CD4-positive, alpha-beta memory T cell (primary cell): ENCODE measurements at regions not wholly inside any gene's neighbourhood (a gene's known extent, or its start where the extent isn't known, plus 50 kb on each side); places are given as distances from the start of the nearest gene placed in this dataset.

Source experiments
- CTCF ChIA-PET: fragments of 350-600 bp; sonication (Branson Sonifier 250); formaldehyde crosslinking; loops from one replicate; lab custom pipeline; 2021; ENCODE audit warnings: inconsistent platforms; ENCODE audit not compliant: partially characterized antibody; lab: Charles Lee
- POLR2A ChIA-PET: fragments of 350-600 bp; sonication (Branson Sonifier 250); formaldehyde crosslinking; loops from one replicate; lab custom pipeline; 2021; ENCODE audit not compliant: partially characterized antibody; lab: Charles Lee
- DNase-seq, 5 donors: peaks; one replicate each; pipeline versions ENCODE4 v3.0.0 to v3.0.0-alpha.2; 2020 to 2022; ENCODE audit warnings: mixed read lengths in 1 of 5
- H3K27ac ChIP-seq: one replicate; pipeline ENCODE4 v1.7.0; 2013; ENCODE audit warnings: low read depth, low read length
- H3K27me3 ChIP-seq: 2 replicates; pipeline ENCODE4 v1.7.0; 2013; ENCODE audit warnings: mild to moderate bottlenecking, low read length, moderate library complexity; ENCODE audit not compliant: insufficient read depth
- H3K36me3 ChIP-seq: 2 replicates; pipeline ENCODE4 v1.7.0; 2013; ENCODE audit warnings: mild to moderate bottlenecking, low read length, moderate library complexity; ENCODE audit not compliant: insufficient read depth
- H3K4me1 ChIP-seq: 2 replicates; pipeline ENCODE4 v1.7.0; 2013; ENCODE audit warnings: mild to moderate bottlenecking, low read length, moderate library complexity; ENCODE audit not compliant: insufficient read depth
- H3K4me3 ChIP-seq, 2 donors: one replicate each; pipeline ENCODE4 v1.7.0; 2013; ENCODE audit warnings: low read length in 2 of 2, mild to moderate bottlenecking in 1 of 2
- H3K9me3 ChIP-seq, 2 donors: one replicate each; pipeline ENCODE4 v1.7.0; 2013; ENCODE audit warnings: low read length in 2 of 2, control low read depth in 1 of 2; ENCODE audit not compliant: control insufficient read depth in 1 of 2
- H3K27ac Mint-ChIP-seq, 7 donors: one replicate each; pipeline ENCODE4 v1.8.0; 2020 to 2021; ENCODE audit warnings: mixed read lengths in 7 of 7, mild to moderate bottlenecking in 6 of 7, inconsistent platforms in 3 of 7, moderate library complexity in 3 of 7
- H3K27me3 Mint-ChIP-seq, 2 donors: one replicate each; pipeline ENCODE4 v1.8.0; 2020 to 2021; ENCODE audit warnings: mixed read lengths in 2 of 2
- H3K36me3 Mint-ChIP-seq, 2 donors: one replicate each; pipeline ENCODE4 v1.8.0; 2020 to 2021; ENCODE audit warnings: mixed read lengths in 2 of 2, inconsistent platforms in 1 of 2, mild to moderate bottlenecking in 1 of 2
- H3K4me1 Mint-ChIP-seq, 4 donors: one replicate each; pipeline ENCODE4 v1.8.0; 2020 to 2021; ENCODE audit warnings: mixed read lengths in 4 of 4, mild to moderate bottlenecking in 1 of 4
- H3K4me3 Mint-ChIP-seq, 8 donors: one replicate each; pipeline ENCODE4 v1.8.0; 2020 to 2021; ENCODE audit warnings: mixed read lengths in 8 of 8, mild to moderate bottlenecking in 7 of 8, moderate library complexity in 6 of 8, inconsistent platforms in 3 of 8
- H3K9me3 Mint-ChIP-seq, 8 donors: one replicate each; pipeline ENCODE4 v1.8.0; 2020 to 2021; ENCODE audit warnings: mixed read lengths in 8 of 8, mild to moderate bottlenecking in 5 of 8, inconsistent platforms in 3 of 8, moderate library complexity in 1 of 8
- intact Hi-C: fragments of 100-400 bp; cut with micrococcal nuclease; formaldehyde crosslinking; loops from one replicate; pipeline ENCODE4 v1.15.1; 2023

GRCh38 chr19:46911456-46911855 lies 50.7 kb downstream of the ARHGAP35 start:
- CTCF ChIA-PET: no interaction called here
- no peaks in the 10 kb centered on the region for H3K27me3 ChIP-seq
- Mint-ChIP-seq H3K4me3 (no peak overlapping the region), H3K9me3 (no peaks in the 10 kb centered on the region), H3K36me3 (peaks cover 0 to 2% of the 10 kb centered on the region in 2 donors), H3K27ac (no peak overlapping the region), H3K27me3 (no peaks in the 10 kb centered on the region), H3K4me1 (peaks cover 41 to 68% (median 56%) of the 10 kb centered on the region in 4 donors)
- no peaks in the 10 kb centered on the region for H3K9me3 ChIP-seq
- POLR2A ChIA-PET: no interaction called here
- no peak overlapping the region for H3K27ac ChIP-seq
- H3K36me3 ChIP-seq: no peaks in the 10 kb centered on the region
- no peak for DNase-seq
- no peak overlapping the region for H3K4me3 ChIP-seq
- intact Hi-C loops: no loop called here
- H3K4me1 ChIP-seq: peaks cover 54% of the 10 kb centered on the region

- no peak overlapping the region for H3K4me3 ChIP-seq
- H3K9me3 ChIP-seq: no peaks in the 10 kb centered on the region
- ChIA-PET CTCF (interaction anchor here (0.9 to 1.7 kb wide), 6 partner anchors 11 to 100 kb away, joined by 3 to 5 read pairs (median 4); no protein-coding TSS in a partner anchor), POLR2A (interaction anchor here (0.9 to 1.4 kb wide), 3 partner anchors 42 to 50 kb away, joined by 3 to 4 read pairs (median 3); no protein-coding TSS in a partner anchor)
- Mint-ChIP-seq H3K9me3 (no peaks in the 10 kb centered on the region), H3K27ac (peak overlapping the region in 5 of 7 donors; percentile 4 to 69 (median 65)), H3K4me3 (peak overlapping the region in 6 of 8 donors; percentile 14 to 63 (median 38)), H3K36me3 (peaks cover 2 to 6% of the 10 kb centered on the region in 2 donors), H3K4me1 (peaks cover 47 to 79% (median 64%) of the 10 kb centered on the region in 4 donors), H3K27me3 (no peaks in the 10 kb centered on the region)
- no peaks in the 10 kb centered on the region for H3K36me3 ChIP-seq
- H3K27ac ChIP-seq: no peak overlapping the region
- no peaks in the 10 kb centered on the region for H3K27me3 ChIP-seq
- no peak for DNase-seq
- intact Hi-C loops: no loop called here
- H3K4me1 ChIP-seq: peaks cover 56% of the 10 kb centered on the region
Observed at GRCh38 chr19:46913198-46913851, 52.5 kb downstream of the ARHGAP35 start.

- Histone ChIP-seq H3K27ac (no peak overlapping the region), H3K27me3 (no peaks in the 10 kb centered on the region), H3K4me3 (no peak overlapping the region), H3K36me3 (peaks cover 6% of the 10 kb centered on the region), H3K4me1 (peaks cover 50% of the 10 kb centered on the region), H3K9me3 (no peaks in the 10 kb centered on the region)
- Mint-ChIP-seq H3K9me3 (no peaks in the 10 kb centered on the region), H3K27me3 (no peaks in the 10 kb centered on the region), H3K27ac (peak overlapping the region in 6 of 7 donors; percentile 1 to 69 (median 30)), H3K4me1 (peaks cover 49 to 79% (median 63%) of the 10 kb centered on the region in 4 donors), H3K36me3 (peaks cover 8 to 10% of the 10 kb centered on the region in 2 donors), H3K4me3 (peak overlapping the region in 6 of 8 donors; percentile 32 to 63 (median 46))
- ChIA-PET CTCF (interaction anchor here (0.9 to 1.7 kb wide), 6 partner anchors 11 to 99 kb away, joined by 3 to 5 read pairs (median 4); no protein-coding TSS in a partner anchor), POLR2A (interaction anchor here (0.9 to 1.0 kb wide), 2 partner anchors 41 to 51 kb away, joined by 3 to 4 read pairs; no protein-coding TSS in a partner anchor)
- peak in 3 of 5 donors; percentile 15 to 37 (median 24) for DNase-seq
- intact Hi-C loops: no loop called here
Observed at GRCh38 chr19:46913852-46914430, 53.1 kb downstream of the ARHGAP35 start.

- H3K27ac ChIP-seq: no peak overlapping the region
Observed at GRCh38 chr19:46915386-46915785, 54.6 kb downstream of the ARHGAP35 start.

GRCh38 chr19:46917002-46917401 lies 56.2 kb downstream of the ARHGAP35 start:
- intact Hi-C loops: no loop called here
- Mint-ChIP-seq H3K36me3 (peaks cover 39% of the 10 kb centered on the region in 2 donors), H3K9me3 (no peaks in the 10 kb centered on the region), H3K27ac (peak overlapping the region in 2 of 7 donors; percentile 53 to 69), H3K4me3 (no peak overlapping the region), H3K27me3 (no peaks in the 10 kb centered on the region), H3K4me1 (peaks cover 36 to 75% (median 51%) of the 10 kb centered on the region in 4 donors)
- Histone ChIP-seq H3K4me1 (peaks cover 34% of the 10 kb centered on the region), H3K36me3 (peaks cover 31% of the 10 kb centered on the region), H3K4me3 (no peak overlapping the region), H3K9me3 (no peaks in the 10 kb centered on the region), H3K27ac (no peak overlapping the region), H3K27me3 (no peaks in the 10 kb centered on the region)
- ChIA-PET CTCF (no interaction called here), POLR2A (interaction anchor here (0.6 kb wide), 1 partner anchor 10 kb away, joined by 3 read pairs; no protein-coding TSS in a partner anchor)
- no peak for DNase-seq

More at GRCh38 chr19:46915386-46915785, 54.6 kb downstream of the ARHGAP35 start:
- ChIA-PET POLR2A (no interaction called here), CTCF (interaction anchor here (0.6 kb wide), 1 partner anchor 124 kb away, joined by 3 read pairs; no protein-coding TSS in a partner anchor)
- Histone ChIP-seq H3K4me1 (peaks cover 40% of the 10 kb centered on the region), H3K4me3 (no peak overlapping the region), H3K9me3 (no peaks in the 10 kb centered on the region), H3K27me3 (no peaks in the 10 kb centered on the region), H3K36me3 (peaks cover 16% of the 10 kb centered on the region)
- DNase-seq: no peak
- Mint-ChIP-seq H3K27ac (no peak overlapping the region), H3K4me1 (peaks cover 40 to 80% (median 56%) of the 10 kb centered on the region in 4 donors), H3K36me3 (peaks cover 23 to 24% of the 10 kb centered on the region in 2 donors), H3K9me3 (no peaks in the 10 kb centered on the region), H3K27me3 (no peaks in the 10 kb centered on the region), H3K4me3 (no peak overlapping the region)
- intact Hi-C loops: no loop called here

- ChIA-PET POLR2A (interaction anchor here (1.1 kb wide), 1 partner anchor 11 kb away, joined by 3 read pairs; no protein-coding TSS in a partner anchor), CTCF (interaction anchor here (0.8 to 1.5 kb wide), 7 partner anchors 9 to 94 kb away, joined by 3 to 8 read pairs (median 5); no protein-coding TSS in a partner anchor)
- no peak for DNase-seq
- no peaks in the 10 kb centered on the region for H3K9me3 ChIP-seq
- H3K27me3 ChIP-seq: no peaks in the 10 kb centered on the region
- H3K4me1 ChIP-seq: peaks cover 23% of the 10 kb centered on the region
- no peaks in the 10 kb centered on the region for H3K9me3 Mint-ChIP-seq
- H3K27ac ChIP-seq: no peak overlapping the region
- H3K27me3 Mint-ChIP-seq: no peaks in the 10 kb centered on the region
- no peak overlapping the region for H3K4me3 ChIP-seq
- intact Hi-C loops: no loop called here
- H3K27ac Mint-ChIP-seq: no peak overlapping the region
- H3K4me1 Mint-ChIP-seq: peaks cover 30 to 72% (median 47%) of the 10 kb centered on the region in 4 donors
- peaks cover 47 to 49% of the 10 kb centered on the region in 2 donors for H3K36me3 Mint-ChIP-seq
- no peak overlapping the region for H3K4me3 Mint-ChIP-seq
- H3K36me3 ChIP-seq: peaks cover 38% of the 10 kb centered on the region
Observed at GRCh38 chr19:46919324-46919723, 58.5 kb downstream of the ARHGAP35 start.

- peaks cover 23% of the 10 kb centered on the region for H3K4me1 ChIP-seq
- intact Hi-C loops: loop anchor here (5.0 kb wide), 1 partner anchor 37 kb away; no protein-coding TSS in a partner anchor
- no peak overlapping the region for H3K27ac Mint-ChIP-seq
- DNase-seq: no peak
- CTCF ChIA-PET: interaction anchor here (1.4 to 2.0 kb wide), 3 partner anchors 8 to 93 kb away, joined by 5 to 6 read pairs (median 5); no protein-coding TSS in a partner anchor
- POLR2A ChIA-PET: interaction anchor here (1.1 to 1.4 kb wide), 2 partner anchors 12 to 13 kb away, joined by 3 to 4 read pairs; no protein-coding TSS in a partner anchor
- H3K4me1 Mint-ChIP-seq: peaks cover 32 to 72% (median 50%) of the 10 kb centered on the region in 4 donors
- H3K9me3 ChIP-seq: no peaks in the 10 kb centered on the region
- H3K9me3 Mint-ChIP-seq: no peaks in the 10 kb centered on the region
- H3K36me3 ChIP-seq: peaks cover 38% of the 10 kb centered on the region
- peaks cover 51 to 53% of the 10 kb centered on the region in 2 donors for H3K36me3 Mint-ChIP-seq
- H3K27me3 Mint-ChIP-seq: no peaks in the 10 kb centered on the region
- H3K4me3 Mint-ChIP-seq: no peak overlapping the region
- H3K4me3 ChIP-seq: no peak overlapping the region
- H3K27ac ChIP-seq: no peak overlapping the region
- no peaks in the 10 kb centered on the region for H3K27me3 ChIP-seq
Observed at GRCh38 chr19:46920362-46920761, 59.6 kb downstream of the ARHGAP35 start.
